ENCODE measurements at regions not wholly inside any gene's neighbourhood (a gene's known extent, or its start where the extent isn't known, plus 50 kb on each side); places are given as distances from the start of the nearest gene placed in this dataset.

DNA sequence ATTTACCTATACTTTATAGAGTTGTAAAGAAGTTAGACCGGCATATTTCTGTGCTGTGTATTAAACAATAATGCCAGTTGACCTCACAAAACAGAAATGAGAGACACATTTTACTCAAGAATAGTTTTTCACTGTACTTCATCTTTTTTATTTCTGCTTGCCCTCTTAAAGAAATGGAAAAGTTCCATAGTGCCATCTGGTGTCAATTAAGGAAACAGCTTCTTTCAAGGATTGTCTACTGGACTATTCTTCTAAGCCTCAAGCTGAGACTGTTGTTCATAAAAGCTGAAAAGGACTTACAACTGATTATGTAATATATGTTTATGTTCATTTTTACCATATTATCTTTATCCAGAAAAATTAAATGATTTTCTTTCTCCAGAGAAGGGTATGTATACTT lies 1523.7 kb downstream of the ARAP2 start:
- ATAC-seq (no peak), DNase-seq (no peak)
- intact Hi-C loops (cut with DNase I) = no loop called here

DNA sequence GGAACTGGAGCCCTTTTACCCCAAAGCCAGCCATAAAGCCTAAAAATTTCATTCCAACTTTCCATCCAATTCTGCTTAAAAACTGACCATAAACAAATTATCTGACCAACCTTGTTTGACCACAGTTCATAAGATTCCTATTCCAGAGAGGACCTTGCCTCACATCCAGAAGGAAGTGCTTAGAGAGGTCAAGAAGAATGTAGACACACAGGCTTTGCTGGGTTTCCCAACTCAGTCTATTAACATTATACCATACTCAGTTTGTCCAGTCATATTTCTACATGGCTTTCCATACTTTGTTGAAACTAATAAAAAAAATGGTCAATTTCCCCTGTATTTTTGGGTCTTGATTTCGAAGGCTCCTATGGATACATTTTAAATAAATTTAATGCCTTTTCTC lies 1522.5 kb downstream of the ARAP2 start:
- no peak for DNase-seq
- intact Hi-C loops (cut with DNase I) = no loop called here
- no peak for ATAC-seq

DNA sequence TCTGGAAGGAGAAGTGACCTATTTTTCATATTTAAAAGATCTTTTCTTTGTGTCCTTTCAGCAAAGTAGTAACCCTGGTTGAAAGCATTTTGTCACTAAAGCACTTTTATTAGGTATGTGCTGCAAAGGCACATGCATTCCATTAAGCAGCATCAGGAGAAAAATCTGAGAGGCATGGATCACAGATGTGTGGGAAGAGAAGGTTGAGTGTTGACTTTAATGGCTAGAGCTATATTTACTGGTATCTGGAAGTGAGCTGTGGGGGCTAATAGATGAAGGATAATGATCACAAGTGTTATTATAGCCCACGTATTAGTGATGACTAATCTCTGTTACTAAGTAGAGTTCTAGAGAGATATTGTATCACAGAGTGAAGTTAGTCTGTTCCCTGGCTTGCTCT lies 1520.7 kb downstream of the ARAP2 start:
- ATAC-seq (no peak), DNase-seq (no peak)
- intact Hi-C loops (cut with DNase I) = no loop called here

DNA sequence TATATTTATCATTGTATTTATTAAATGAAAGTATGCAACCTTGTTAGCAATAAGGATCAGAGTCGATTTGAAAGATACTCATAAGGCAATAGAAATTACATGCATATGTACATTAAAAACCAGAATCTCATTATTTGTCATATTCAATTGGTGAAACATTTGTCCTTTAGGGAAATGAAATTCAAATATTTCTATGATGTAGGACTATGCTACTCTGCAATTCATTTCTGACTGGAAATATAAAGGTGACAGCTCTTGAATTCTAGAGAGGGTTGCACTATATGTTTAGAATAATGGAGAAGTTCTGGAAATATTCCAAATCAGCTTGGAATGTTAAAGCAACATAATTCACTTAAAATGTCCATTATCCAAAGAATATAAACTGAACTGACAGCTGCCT lies 1519.8 kb downstream of the ARAP2 start:
- DNase-seq (no peak), ATAC-seq (no peak)
- intact Hi-C loops (cut with DNase I) = no loop called here

DNA sequence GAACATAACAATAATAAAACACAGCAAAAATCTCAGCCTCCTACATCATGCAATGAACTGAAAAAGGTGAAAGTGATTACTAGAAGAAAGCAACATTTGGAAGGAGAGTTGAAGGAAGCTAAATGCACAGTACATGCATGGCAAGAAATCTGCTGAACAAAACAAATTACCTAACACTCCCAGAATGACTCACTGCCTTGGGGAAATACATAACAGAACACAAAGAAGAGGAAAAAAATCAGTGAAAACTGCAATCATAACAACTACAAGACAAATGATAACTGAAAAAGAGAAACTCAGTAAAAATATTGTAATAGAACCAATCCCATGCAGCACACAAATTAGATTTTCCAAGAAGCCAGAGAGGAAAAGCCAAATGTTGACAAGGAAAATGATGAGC lies 1513.2 kb downstream of the ARAP2 start:
- intact Hi-C loops (cut with DNase I) = no loop called here
- DNase-seq (no peak), ATAC-seq (peak in 1 of 2 donors; percentile 43)

DNA sequence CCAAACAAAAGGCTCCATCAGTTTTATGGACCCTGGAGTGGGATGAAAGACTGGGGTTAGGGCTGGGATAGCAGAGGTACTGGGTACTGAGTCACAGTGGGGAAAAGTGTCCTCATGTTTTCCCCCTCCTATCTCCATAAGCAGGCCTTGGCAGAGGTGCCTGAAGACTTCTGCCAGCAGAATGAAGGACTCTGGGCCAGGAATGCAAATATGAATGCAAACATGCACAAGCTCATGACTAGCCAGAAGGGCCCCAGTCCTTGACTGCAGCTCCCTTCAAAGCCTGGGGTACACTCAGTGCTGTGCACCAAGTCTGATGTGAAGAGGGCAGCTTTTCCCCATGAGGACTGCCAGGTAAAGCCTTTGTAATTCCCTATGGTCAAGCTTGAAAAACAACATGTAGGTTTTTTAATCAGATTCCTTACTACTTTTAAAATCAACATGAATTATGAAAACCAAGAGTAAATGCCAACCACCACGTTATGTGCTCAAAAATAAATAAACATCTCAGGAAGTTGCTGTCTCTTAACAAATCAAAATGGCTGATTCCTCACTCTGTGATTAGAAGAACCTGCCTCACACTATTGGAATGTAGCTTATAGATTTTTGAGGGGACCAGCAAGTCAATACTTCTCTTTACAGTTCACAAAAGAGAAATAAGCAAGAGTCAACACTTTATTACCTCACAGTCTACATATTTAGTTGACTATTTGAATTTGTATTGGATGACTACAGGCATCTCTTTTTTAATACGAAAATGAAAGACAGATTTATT lies 1512.0 kb downstream of the ARAP2 start:
- no peak for DNase-seq
- no peak for ATAC-seq
- intact Hi-C loops (cut with DNase I) = no loop called here

DNA sequence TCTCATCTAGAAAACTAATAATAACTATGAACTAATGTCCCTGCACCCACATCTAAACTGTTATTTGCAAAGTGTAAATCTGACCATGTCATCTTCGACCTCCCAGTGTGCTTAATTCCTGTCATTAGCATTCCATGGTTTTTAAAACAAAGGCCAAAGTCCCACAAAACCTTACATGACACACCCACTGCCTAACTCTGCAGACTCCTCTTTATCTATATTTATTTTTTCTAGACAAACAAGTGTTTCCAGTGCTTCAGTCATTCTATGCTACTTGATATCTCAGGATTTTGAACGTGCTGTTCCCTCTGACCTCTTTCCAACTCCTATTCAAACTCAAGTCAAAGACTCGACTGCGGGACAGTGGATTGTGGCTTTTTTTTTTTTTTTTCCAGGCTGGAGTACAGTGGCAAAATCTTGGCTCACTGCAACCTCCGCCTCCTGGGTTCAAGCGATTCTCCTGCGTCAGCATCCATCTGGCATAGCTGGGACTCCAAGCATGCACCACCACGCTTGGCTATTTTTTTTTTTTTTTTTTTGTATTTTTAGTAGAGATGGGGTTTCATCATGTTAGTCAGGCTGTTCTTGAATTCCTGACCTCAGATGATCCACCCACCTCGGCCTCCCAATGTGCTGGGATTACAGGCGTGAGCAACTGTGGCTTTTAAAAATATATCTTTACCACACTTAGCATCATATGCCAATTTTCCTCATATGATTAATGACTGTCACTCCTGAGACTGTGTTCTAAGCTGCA lies 1511.0 kb downstream of the ARAP2 start:
- intact Hi-C loops (cut with DNase I) = no loop called here
- ATAC-seq (no peak), DNase-seq (no peak)

DNA sequence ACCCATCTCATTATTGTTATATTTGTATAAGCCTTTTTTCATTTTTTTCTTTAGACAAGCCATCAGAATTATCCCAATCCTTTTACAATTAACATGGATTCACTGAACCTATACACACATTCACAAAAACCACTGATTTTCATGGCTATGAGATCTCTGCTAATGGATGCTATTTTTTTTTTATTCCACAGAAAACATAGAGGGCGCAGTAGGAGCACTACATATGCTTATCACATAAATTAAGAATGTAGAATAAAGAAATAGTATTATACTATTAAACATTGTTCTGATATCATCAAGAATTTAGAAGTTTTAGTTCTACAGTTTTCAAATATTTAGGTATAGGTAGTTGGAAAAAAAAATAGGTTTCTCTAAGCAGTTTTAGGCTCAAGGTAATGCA lies 1477.4 kb downstream of the ARAP2 start:
- intact Hi-C loops (cut with DNase I) = no loop called here
- ATAC-seq (no peak), DNase-seq (no peak)

DNA sequence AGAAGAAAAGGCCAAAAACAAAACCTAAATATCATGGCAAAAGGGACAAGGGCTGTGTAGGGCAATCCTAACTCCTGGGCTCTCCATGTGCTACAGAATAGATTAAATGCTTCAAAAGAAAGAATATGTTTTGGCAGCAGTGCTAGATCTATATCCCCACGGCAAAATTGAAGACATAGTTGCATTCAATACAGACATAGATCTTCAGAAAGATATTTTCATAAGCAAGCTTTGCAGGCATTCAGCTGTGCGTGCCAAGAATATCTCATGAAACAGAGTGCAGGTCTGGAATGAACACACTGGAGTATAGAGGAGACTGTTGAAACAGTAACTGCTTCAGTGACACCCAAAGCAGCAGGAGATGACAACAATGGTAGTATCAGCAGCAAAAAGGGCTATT lies 1476.9 kb downstream of the ARAP2 start:
- no peak for DNase-seq
- intact Hi-C loops (cut with DNase I) = no loop called here
- ATAC-seq = no peak

DNA sequence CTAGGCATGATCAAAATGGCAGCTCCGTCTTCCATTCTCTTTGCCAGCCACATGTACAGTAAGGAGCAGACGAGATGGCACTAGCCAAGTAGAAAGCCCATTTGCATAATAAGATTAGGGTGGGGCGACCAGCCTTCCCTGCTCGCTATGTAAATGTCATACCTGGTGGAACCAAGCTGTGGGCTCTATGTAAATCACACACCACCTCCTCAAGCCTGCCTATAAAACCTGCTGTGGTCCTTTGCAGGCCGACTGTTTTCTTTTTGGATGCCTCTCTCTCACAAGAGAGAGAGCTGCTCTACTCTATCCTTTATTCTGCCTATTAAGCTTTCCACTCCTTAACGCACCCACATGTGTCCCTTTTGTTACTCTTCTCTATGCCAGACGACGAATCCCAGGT lies 1472.7 kb downstream of the ARAP2 start:
- intact Hi-C loops (cut with DNase I) = no loop called here
- DNase-seq (no peak), ATAC-seq (no peak)

DNA sequence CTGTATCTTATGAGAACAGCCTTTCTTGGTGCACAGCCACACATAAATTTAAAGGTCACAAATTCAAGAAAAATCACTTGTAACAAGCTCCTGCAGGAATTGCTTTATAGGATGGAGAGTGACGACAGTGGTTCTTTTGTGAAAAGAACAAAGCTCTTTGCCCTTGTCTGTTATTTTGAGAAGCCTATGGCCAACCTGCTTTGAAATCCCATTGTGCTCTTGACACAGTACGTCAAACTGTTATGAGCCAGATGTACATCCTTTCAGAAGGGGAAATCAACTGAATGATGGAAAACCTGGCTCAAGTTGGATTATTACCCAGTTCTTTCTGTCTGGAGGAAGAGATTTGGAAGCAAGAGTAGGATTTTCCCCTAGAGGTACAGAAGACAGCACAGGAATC lies 1454.2 kb downstream of the ARAP2 start:
- DNase-seq (no peak), ATAC-seq (no peak)
- intact Hi-C loops (cut with DNase I) = no loop called here

DNA sequence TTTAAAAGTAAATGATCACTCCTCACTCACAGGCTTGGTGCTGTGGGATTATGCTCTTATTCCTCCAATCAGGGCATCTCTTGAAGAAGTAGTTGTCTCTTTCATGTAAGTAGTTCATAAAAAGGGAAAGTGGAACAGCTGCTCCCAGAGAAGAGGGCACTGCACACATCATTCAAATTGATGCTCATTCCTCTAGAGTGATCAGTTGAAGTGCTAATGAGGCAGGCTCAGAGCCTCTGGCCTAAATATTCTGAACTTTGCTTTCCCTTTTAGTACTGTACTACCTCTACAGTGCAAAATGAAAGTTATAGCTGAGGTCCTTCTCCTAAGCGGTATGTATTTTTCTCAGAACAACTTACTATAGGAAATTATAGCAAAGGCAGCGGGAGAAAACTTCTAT lies 1453.1 kb downstream of the ARAP2 start:
- intact Hi-C loops (cut with DNase I) = no loop called here
- no peak for ATAC-seq

DNA sequence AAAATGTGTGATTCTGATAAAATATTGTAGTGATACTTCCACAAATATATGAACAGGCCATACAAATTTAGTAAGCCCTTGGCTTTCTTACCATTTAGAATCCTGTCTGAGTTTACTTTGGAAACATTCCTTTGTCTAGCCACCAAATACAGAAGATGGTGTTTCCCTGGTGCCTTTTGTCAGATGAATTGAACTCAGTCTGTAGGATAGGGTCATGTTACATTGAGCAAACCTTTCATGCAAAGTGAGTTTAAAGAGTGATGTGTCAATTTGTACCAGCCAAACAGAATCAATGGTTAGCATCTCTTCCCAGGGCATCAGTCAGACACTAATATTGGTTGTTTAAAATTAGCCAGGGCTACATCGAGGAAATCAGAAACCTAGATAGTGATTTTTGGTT lies 1443.4 kb downstream of the ARAP2 start:
- DNase-seq = no peak
- intact Hi-C loops (cut with DNase I) = no loop called here
- no peak for ATAC-seq

More for the DNA sequence above, 1453.1 kb downstream of the ARAP2 start:
- DNase-seq = no peak

DNA sequence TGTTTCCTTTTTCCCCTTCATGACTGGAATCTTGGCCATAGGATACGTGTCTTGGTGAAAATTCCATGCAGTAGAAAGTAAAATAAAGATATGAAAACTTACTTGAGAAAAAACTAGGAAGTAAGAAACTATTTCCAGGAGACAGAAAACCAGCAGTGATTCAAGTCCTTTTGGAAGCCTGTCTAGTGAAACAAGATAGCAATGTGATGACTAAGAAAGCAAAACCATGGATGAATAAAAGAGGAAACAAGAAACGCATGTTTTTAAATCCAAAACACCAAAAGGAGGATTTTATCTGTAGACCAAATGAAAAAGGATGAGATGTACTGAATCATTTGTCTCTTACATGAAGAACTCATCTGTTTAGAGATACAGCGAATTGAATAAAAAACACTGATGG lies 1430.0 kb downstream of the ARAP2 start:
- intact Hi-C loops (cut with DNase I) = no loop called here
- ATAC-seq (no peak), DNase-seq (no peak)

DNA sequence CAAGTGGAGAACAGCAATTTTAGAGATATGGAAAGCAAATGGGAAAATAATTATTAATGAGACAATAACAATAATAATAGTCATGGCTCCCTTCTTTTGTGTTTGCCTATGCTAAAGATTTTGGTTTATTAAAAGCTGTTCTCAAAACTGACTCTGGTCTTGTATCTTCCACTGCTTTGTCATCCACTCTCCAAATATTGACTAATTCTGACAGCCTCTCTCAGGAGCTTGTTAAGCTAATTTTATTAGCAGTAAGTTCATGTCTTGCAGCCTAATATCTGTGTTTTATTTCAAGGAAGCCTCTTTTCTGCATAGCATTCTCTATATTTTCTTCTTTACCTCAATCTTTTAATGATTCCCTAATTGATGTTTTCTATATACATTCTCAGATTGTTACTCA lies 1419.8 kb downstream of the ARAP2 start:
- intact Hi-C loops (cut with DNase I) = no loop called here
- no peak for DNase-seq
- no peak for ATAC-seq

DNA sequence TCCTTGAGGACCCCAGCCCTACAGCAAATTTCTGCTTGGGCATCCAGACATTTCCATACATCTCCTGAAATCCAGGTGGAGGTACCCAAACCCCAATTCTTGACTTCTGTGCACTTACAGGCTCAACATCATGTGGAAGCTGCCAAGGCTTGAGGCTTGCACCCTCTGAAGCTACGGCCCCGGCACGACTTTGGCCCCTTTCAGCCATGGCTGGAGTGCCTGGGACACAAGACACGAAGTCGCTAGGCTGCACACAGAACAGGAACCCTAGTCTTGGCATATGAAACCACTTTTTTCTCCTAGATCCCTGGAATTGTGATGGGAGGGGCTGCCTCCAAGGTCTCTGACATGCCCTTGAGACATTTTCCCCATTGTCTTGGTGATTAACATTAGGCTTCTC lies 1417.7 kb downstream of the ARAP2 start:
- intact Hi-C loops (cut with DNase I) = no loop called here
- no peak for ATAC-seq
- DNase-seq = no peak

DNA sequence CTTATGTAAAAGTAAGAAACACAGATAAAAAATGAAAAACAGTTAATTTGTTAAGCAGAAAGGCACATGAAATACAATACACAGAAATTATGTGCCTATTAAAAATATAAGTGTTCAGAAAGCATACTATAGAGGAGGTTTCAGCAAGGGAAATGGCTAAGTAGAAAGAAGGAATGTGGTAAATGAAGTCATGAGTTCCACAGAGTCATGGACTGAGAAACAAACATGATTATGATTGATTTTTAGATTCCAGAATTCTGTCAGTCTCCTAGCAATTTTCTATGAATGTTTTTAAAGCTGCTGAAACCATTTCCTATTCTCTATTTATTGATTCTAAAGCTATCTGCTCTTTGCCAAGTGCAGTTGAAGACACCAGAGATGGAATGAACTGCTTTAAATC lies 1398.4 kb downstream of the ARAP2 start:
- ATAC-seq (no peak), DNase-seq (no peak)
- intact Hi-C loops (cut with DNase I) = no loop called here

DNA sequence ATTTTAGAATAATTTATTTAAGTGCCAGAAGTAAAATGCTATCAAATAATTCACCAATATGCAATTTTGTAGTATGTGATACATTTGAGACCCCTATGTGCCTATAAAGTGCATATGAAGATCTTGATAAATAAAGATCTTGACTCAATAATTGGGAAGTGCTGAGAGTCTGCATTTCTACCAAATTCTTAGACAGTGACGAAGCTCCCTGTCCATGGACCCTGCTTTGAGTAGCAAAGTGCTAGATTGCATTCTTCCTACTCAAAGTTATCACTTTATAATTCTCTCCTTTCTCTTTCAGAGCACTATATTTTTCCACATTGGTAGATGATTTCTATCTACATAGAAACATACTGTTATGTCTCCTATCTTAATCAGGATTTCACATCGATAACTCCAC lies 1393.9 kb downstream of the ARAP2 start:
- intact Hi-C loops (cut with DNase I) = no loop called here
- ATAC-seq = no peak
- no peak for DNase-seq

DNA sequence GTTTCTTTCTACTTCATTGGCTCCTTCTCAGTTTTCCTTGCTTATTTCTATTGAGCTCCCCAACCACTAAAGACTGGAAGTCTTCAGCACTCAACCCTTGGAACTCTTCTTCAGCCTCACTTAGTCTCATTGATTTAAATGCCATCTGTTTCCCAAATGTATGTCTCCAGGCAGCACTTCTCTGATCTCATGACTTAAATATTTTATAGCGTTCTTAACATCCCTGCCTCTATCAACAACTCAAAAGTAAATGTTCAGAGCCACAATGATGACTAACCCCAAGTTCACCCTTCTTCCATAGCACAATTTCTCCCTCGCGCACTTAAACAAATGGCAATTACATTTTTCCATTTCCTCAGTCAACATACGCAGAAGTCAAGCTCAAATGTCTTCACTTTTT lies 1393.3 kb downstream of the ARAP2 start:
- DNase-seq (no peak), ATAC-seq (no peak)
- intact Hi-C loops (cut with DNase I) = no loop called here

DNA sequence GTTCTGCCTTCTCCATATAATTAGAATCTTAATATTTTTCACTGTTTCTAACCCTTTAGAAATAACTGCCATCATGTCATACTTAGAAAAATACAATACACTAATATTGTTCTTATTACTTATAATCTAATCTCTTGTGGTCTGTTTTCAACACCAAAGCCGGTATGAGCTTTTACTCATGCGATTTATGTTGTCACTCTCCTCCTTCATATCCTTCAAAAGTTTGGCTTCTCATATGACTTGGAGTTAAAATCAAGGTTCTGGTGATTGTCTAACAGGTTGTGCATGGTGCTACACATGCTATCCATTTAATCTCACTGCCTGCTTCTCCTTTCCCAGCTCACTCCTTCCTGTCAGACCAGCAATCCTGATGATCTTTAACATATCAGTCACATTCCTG lies 1392.9 kb downstream of the ARAP2 start:
- intact Hi-C loops (cut with DNase I) = no loop called here
- ATAC-seq = no peak
- DNase-seq = no peak

DNA sequence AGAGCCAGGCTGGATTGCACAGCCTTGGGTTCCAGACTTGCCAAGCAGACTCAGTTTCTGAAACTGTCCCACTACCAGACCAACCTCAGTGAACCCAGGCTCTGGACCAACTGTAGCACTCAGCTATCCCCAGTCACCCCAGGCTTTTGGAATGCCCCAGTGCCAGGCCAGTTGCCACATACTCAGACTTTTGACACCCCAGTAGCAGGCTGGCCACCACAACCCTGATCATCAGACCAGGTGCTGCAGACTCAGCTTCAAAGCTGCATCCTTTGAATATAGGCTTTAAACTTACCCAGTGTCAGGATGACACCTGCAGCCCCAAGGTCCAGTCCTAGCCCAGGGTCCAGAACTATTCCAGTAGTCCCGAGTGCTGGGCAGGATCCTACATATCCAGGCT lies 1389.9 kb downstream of the ARAP2 start:
- ATAC-seq (no peak), DNase-seq (no peak)
- intact Hi-C loops (cut with DNase I) = no loop called here

Measured in left cardiac atrium (tissue), 4 donors.